GM12878 (cell line): ENCODE measurements at regions not wholly inside any gene's neighbourhood (a gene's known extent, or its start where the extent isn't known, plus 50 kb on each side); places are given as distances from the start of the nearest gene placed in this dataset.

Source experiments
- ATAC-seq: fragments of 200-7000 bp; cut with Tn5 transposase; 3 replicates; pipeline ENCODE4 v1.9.1; 2020; ENCODE audit warnings: mild to moderate bottlenecking, moderate library complexity
- BruUV-seq: library from RNA; stranded (reverse); fragments of 400-500 nt; replicated peaks from 2 replicates; lab custom pipeline; 2021; lab: Mats Ljungman, UMichigan
- CTCF ChIA-PET: fragments of 300-600 bp; sonication (Branson Sonifier 250); formaldehyde crosslinking; extraction: SDS; loops from one replicate; lab custom pipeline; 2021; ENCODE audit warnings: inconsistent platforms; lab: Yijun Ruan, JAX
- POLR2A ChIA-PET: fragments of 350-600 bp; formaldehyde crosslinking; extraction: SDS; loops from one replicate; lab custom pipeline; 2021; ENCODE audit warnings: inconsistent platforms; lab: Charles Lee
- RAD21 ChIA-PET: fragments of 300-600 bp; sonication (Branson Sonifier 250); formaldehyde crosslinking; loops from one replicate; lab custom pipeline; 2023; ENCODE audit warnings: antibody characterized with exemption; ENCODE audit not compliant: unreplicated experiment; lab: Charles Lee
- SMC1A ChIA-PET: fragments of 300-600 bp; sonication (Branson Sonifier 250); formaldehyde crosslinking; loops from one replicate; lab custom pipeline; 2023; ENCODE audit not compliant: unreplicated experiment, uncharacterized antibody; lab: Charles Lee
- DNase-seq: peaks from one replicate; pipeline ENCODE4 v3.0.0-alpha.2; 2011; ENCODE audit warnings: low read depth, low spot score
- FAIRE-seq: peaks from 3 replicates; lab custom pipeline; 2011; peaks lifted over from hg19 to GRCh38; lab: Jason Lieb, UNC
- H2AFZ ChIP-seq: 2 replicates; pipeline ENCODE4 v1.6.0; 2011; ENCODE audit warnings: low read depth, low read length, control low read depth; ENCODE audit not compliant: control insufficient read depth
- H3K27ac ChIP-seq: 2 replicates; pipeline ENCODE4 v1.5.1; 2011; ENCODE audit warnings: control low read depth; ENCODE audit not compliant: control insufficient read depth, insufficient read depth
- H3K27me3 ChIP-seq, 2 experiments: replicated peaks in 1 of 2; 2 replicates each; pipeline versions ENCODE4 v1.6.0 to v1.6.1; 2011; ENCODE audit warnings: low read length in 1 of 2; ENCODE audit not compliant: control insufficient read depth in 2 of 2, insufficient read depth in 2 of 2
- H3K36me3 ChIP-seq, 2 experiments: 2 replicates each; pipeline ENCODE4 v1.5.1; 2011; ENCODE audit warnings: low read length in 1 of 2; ENCODE audit not compliant: control insufficient read depth in 2 of 2, insufficient read depth in 2 of 2
- H3K4me1 ChIP-seq: 2 replicates; pipeline ENCODE4 v1.6.1; 2011; ENCODE audit warnings: mild to moderate bottlenecking, low read length, moderate library complexity, mixed read lengths; ENCODE audit not compliant: control insufficient read depth, insufficient read depth
- H3K4me2 ChIP-seq: 2 replicates; pipeline ENCODE4 v1.6.0; 2011; ENCODE audit warnings: control low read depth; ENCODE audit not compliant: control insufficient read depth, insufficient read depth
- H3K4me3 ChIP-seq: fragments of 200-600 bp; sonication (generic); 2 replicates; pipeline ENCODE4 v1.5.1; 2016
- H3K79me2 ChIP-seq: 2 replicates; pipeline ENCODE4 v1.6.0; 2011; ENCODE audit warnings: low read length; ENCODE audit not compliant: control insufficient read depth, insufficient read depth
- H3K9ac ChIP-seq: 2 replicates; pipeline ENCODE4 v1.8.0; 2011; ENCODE audit warnings: low read length, control low read depth, mixed read lengths; ENCODE audit not compliant: control insufficient read depth, insufficient read depth
- H3K9me3 ChIP-seq: replicated peaks from 3 replicates; pipeline ENCODE4 v1.5.1; 2011; ENCODE audit warnings: mild to moderate bottlenecking, low read length; ENCODE audit not compliant: control insufficient read depth, insufficient read depth
- H4K20me1 ChIP-seq: 2 replicates; pipeline ENCODE4 v1.6.0; 2011; ENCODE audit not compliant: control insufficient read depth, insufficient read depth
- CEBPB ChIP-seq, 2 experiments: fragments of 150-350 bp in 1 of 2; IDR thresholded peaks; 2 replicates each; pipeline ENCODE4 v1.6.1; 2012 to 2014; ENCODE audit warnings: low read depth in 2 of 2, low read length in 2 of 2, borderline replicate concordance in 1 of 2, inconsistent platforms in 1 of 2
- EED ChIP-seq: sonication (generic); IDR thresholded peaks from 2 replicates; pipeline ENCODE4 v1.6.1; 2016; ENCODE audit warnings: antibody characterized with exemption, low read depth
- ESRRA ChIP-seq: IDR thresholded peaks from 2 replicates; pipeline ENCODE4 v1.6.1; 2012; ENCODE audit warnings: mild to moderate bottlenecking, low read length, improper control_type of control experiment
- KAT2A ChIP-seq: conservative IDR thresholded peaks from 2 replicates; pipeline ENCODE4 v1.6.1; 2011; ENCODE audit warnings: low read depth, low read length; ENCODE audit not compliant: control insufficient read depth
- KDM1A ChIP-seq: fragments of 200-600 bp; sonication (generic); IDR thresholded peaks from 2 replicates; pipeline ENCODE4 v1.6.1; 2016; ENCODE audit warnings: borderline replicate concordance
- MEF2B ChIP-seq: fragments of 450-650 bp; IDR thresholded peaks from 2 replicates; pipeline ENCODE4 v1.6.1; 2018; ENCODE audit warnings: mild to moderate bottlenecking, moderate library complexity; ENCODE audit not compliant: partially characterized antibody, poor library complexity, severe bottlenecking
- MYC ChIP-seq: IDR thresholded peaks from 2 replicates; pipeline ENCODE4 v1.6.1; 2011; ENCODE audit warnings: mild to moderate bottlenecking, low read length, moderate library complexity, inconsistent platforms; ENCODE audit not compliant: insufficient read depth, insufficient replicate concordance, insufficient read length, severe bottlenecking
- NR2C1 ChIP-seq: fragments of 450-650 bp; IDR thresholded peaks from 2 replicates; pipeline ENCODE4 v1.6.1; 2017; ENCODE audit warnings: antibody characterized with exemption, mild to moderate bottlenecking, moderate library complexity
- SIN3A ChIP-seq: IDR thresholded peaks from 2 replicates; pipeline ENCODE4 v1.6.1; 2012; ENCODE audit warnings: low read depth, low read length, improper control_type of control experiment
- SREBF1 ChIP-seq: IDR thresholded peaks from 2 replicates; pipeline ENCODE4 v1.6.1; 2012; ENCODE audit warnings: mild to moderate bottlenecking, low read length
- STAT1 ChIP-seq: fragments of 450-650 bp; conservative IDR thresholded peaks from 2 replicates; pipeline ENCODE4 v1.6.1; 2014; ENCODE audit warnings: antibody characterized with exemption, mild to moderate bottlenecking
- SUPT20H ChIP-seq: IDR thresholded peaks from 2 replicates; pipeline ENCODE4 v1.6.1; 2011; ENCODE audit warnings: low read depth, mild to moderate bottlenecking, low read length, moderate library complexity, borderline replicate concordance; ENCODE audit not compliant: control insufficient read depth
- TARDBP ChIP-seq: IDR thresholded peaks from 2 replicates; pipeline ENCODE4 v1.6.1; 2016; ENCODE audit warnings: borderline replicate concordance
- TCF3 ChIP-seq: IDR thresholded peaks from 2 replicates; pipeline ENCODE4 v1.6.1; 2012; ENCODE audit warnings: low read depth, mild to moderate bottlenecking, low read length, borderline replicate concordance; ENCODE audit not compliant: insufficient read depth
- ZBED1 ChIP-seq: IDR thresholded peaks from 2 replicates; pipeline ENCODE4 v1.6.1; 2016; ENCODE audit warnings: borderline replicate concordance
- ZNF207 ChIP-seq: fragments of 450-650 bp; IDR thresholded peaks from 2 replicates; pipeline ENCODE4 v1.6.1; 2014; ENCODE audit warnings: antibody characterized with exemption, mild to moderate bottlenecking, borderline replicate concordance
- ZSCAN29 ChIP-seq: fragments of 450-650 bp; IDR thresholded peaks from 2 replicates; pipeline ENCODE4 v1.6.1; 2017; ENCODE audit warnings: mild to moderate bottlenecking, moderate library complexity
- WGBS: methylation state at CpG from one replicate; pipeline ENCODE4 v1.1.6; 2016; ENCODE audit warnings: low lambda C conversion rate; ENCODE audit not compliant: insufficient replicate concordance, insufficient coverage; ENCODE audit errors: missing lambda C conversion rate; 5-methylcytosine and 5-hydroxymethylcytosine counted together
- in situ Hi-C: fragments of 300-500 bp; cut with MboI; formaldehyde crosslinking; loops from 9 replicates; pipeline ENCODE4 v1.14.3; 2018; ENCODE audit warnings: mixed read lengths
- intact Hi-C: fragments of 100-400 bp; cut with micrococcal nuclease; formaldehyde crosslinking; loops from one replicate; pipeline ENCODE4 v1.14.2; 2022; ENCODE audit not compliant: unreplicated experiment
- TF ChIP-seq, protein P1 (sequence below): fragments of 150-350 bp; IDR thresholded peaks from 2 replicates; pipeline ENCODE4 v1.6.1; 2014; ENCODE audit warnings: mild to moderate bottlenecking, low read depth, low read length
- TF ChIP-seq, protein P2 (sequence below): fragments of 450-650 bp; IDR thresholded peaks from 2 replicates; pipeline ENCODE4 v1.6.1; 2017; ENCODE audit warnings: borderline replicate concordance
- TF ChIP-seq, protein P3 (sequence below): IDR thresholded peaks from 2 replicates; pipeline ENCODE4 v1.6.1; 2012; ENCODE audit warnings: low read length, inconsistent platforms

DNA sequence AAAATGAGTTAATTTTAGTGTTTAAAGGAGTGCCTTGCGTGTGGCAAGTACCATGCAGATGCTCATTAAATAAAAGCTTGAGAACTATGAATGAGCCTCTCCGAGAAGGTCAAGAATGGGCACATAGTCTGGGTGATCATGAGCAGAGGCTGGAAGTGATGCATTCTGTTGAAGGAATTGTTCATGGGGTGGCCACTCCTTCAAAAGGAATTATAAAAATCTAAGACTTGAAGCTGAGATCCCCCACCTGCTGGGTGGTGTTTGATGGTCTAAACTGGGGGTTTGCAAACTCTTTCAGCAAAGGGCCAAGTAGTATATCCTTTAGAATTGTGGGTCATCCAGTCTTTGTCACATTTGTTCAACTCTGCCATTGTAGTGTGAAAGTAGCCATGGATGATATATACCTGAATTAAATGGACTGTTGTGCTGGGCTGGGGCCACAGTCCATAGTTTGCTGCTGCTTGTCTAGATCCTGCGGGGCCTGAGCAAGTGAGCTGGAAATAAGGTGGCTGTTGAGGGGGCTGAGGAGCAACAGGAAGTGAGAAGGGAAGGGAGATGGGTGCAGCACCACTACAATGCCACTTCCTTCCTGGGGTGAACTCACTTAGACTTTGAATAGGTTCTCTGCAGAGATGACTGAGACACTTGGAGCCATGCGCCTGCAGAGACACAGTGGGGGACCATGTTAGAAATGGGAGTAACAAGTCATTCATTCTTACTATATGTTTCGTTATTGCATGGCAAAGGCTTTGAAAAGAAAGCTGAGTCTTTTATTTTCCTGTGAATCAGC lies 179.0 kb downstream of the SNX19 start (continued):
- TF ChIP-seq, protein P1, sequence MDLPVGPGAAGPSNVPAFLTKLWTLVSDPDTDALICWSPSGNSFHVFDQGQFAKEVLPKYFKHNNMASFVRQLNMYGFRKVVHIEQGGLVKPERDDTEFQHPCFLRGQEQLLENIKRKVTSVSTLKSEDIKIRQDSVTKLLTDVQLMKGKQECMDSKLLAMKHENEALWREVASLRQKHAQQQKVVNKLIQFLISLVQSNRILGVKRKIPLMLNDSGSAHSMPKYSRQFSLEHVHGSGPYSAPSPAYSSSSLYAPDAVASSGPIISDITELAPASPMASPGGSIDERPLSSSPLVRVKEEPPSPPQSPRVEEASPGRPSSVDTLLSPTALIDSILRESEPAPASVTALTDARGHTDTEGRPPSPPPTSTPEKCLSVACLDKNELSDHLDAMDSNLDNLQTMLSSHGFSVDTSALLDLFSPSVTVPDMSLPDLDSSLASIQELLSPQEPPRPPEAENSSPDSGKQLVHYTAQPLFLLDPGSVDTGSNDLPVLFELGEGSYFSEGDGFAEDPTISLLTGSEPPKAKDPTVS: no peak
- TF ChIP-seq MYC: no peak

DNA sequence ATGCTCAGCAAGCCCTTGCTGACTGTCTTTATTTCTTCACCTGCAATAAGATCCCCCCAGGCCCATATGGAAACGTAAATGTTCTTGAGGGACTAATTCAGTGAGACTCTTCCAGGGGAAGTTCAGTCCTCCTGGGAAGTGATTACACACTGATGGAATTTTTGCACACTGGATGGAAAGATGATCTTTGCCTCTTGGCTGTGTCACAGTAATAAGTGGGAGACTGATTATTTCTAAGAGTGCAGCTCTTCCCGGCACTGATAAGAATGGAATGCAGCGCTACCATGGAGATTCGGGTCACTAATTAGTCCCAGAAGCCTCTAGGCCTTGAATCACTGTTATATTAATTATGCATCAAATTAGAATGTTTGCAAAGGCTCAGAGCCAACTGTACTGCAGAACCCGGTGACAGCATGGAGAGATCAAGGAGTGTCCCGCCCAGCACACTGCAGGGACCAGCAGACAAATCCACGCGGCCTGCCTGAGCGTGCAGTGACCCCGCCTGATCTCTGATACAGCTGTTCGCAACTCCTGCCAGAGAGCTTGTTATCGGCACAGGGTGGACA lies 178.3 kb downstream of the SNX19 start:
- no peak for ATAC-seq
- 65% methylated on average over 12 of the region's 12 CpGs for WGBS
- no peak for FAIRE-seq
- Histone ChIP-seq H3K9me3 (no peaks in the 10 kb centered on the region; the same call in 2 of the 3 replicates), H3K36me3 (no peaks in the 10 kb centered on the region), H3K9ac (no peak overlapping the region), H3K4me1 (no peaks in the 10 kb centered on the region), H2AFZ (no peak overlapping the region), H3K27ac (no peak overlapping the region), H3K4me3 (no peak overlapping the region), H4K20me1 (no peaks in the 10 kb centered on the region), H3K4me2 (no peak overlapping the region), H3K79me2 (no peaks in the 10 kb centered on the region), H3K27me3 (no peaks in the 10 kb centered on the region)
- ChIA-PET RAD21 (no interaction called here), SMC1A (no interaction called here), CTCF (no interaction called here), POLR2A (no interaction called here)
- DNase-seq: no peak
- in situ Hi-C loops (no loop called here), intact Hi-C loops (no loop called here)
- no TSS peak for BruUV-seq
- no peak for TF ChIP-seq TCF3
- TF ChIP-seq, protein P2, sequence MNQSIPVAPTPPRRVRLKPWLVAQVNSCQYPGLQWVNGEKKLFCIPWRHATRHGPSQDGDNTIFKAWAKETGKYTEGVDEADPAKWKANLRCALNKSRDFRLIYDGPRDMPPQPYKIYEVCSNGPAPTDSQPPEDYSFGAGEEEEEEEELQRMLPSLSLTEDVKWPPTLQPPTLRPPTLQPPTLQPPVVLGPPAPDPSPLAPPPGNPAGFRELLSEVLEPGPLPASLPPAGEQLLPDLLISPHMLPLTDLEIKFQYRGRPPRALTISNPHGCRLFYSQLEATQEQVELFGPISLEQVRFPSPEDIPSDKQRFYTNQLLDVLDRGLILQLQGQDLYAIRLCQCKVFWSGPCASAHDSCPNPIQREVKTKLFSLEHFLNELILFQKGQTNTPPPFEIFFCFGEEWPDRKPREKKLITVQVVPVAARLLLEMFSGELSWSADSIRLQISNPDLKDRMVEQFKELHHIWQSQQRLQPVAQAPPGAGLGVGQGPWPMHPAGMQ: no peak
- TF ChIP-seq ZSCAN29: no peak
- TF ChIP-seq EED: no peak
- TF ChIP-seq STAT1: no peak
- TF ChIP-seq, protein P3, sequence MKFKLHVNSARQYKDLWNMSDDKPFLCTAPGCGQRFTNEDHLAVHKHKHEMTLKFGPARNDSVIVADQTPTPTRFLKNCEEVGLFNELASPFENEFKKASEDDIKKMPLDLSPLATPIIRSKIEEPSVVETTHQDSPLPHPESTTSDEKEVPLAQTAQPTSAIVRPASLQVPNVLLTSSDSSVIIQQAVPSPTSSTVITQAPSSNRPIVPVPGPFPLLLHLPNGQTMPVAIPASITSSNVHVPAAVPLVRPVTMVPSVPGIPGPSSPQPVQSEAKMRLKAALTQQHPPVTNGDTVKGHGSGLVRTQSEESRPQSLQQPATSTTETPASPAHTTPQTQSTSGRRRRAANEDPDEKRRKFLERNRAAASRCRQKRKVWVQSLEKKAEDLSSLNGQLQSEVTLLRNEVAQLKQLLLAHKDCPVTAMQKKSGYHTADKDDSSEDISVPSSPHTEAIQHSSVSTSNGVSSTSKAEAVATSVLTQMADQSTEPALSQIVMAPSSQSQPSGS: no peak
- TF ChIP-seq ESRRA: no peak
- TF ChIP-seq KDM1A: no peak
- TF ChIP-seq SUPT20H: no peak
- TF ChIP-seq NR2C1: no peak
- no peak for TF ChIP-seq KAT2A
- no peak for TF ChIP-seq ZNF207
- TF ChIP-seq CEBPB (IDR thresholded peaks at IDR 0.05; ENCODE audit: borderline replicate concordance in 1 of 2, low read depth in 2 of 2, low read length in 2 of 2): no peak
- no peak for TF ChIP-seq ZBED1
- TF ChIP-seq SIN3A: no peak
- no peak for TF ChIP-seq TARDBP
- no peak for TF ChIP-seq SREBF1
- TF ChIP-seq MEF2B: no peak
